ENCODE measurements at regions not wholly inside any gene's neighbourhood (a gene's known extent, or its start where the extent isn't known, plus 50 kb on each side); places are given as distances from the start of the nearest gene placed in this dataset.

- TF ChIP-seq CTCF (conservative IDR thresholded peaks at IDR 0.05 in 1 of 2, IDR thresholded peaks at IDR 0.05 in 1 of 2; ENCODE audit: extremely low read depth in 1 of 2, insufficient read depth in 1 of 2, low read depth in 1 of 2, low read length in 2 of 2) = no peak
- no peak for TF ChIP-seq EZH2 (IDR thresholded peaks at IDR 0.05; ENCODE audit: borderline replicate concordance, low read length)
Measured at GRCh38 chr9:95605816-95606488, 89.2 kb upstream of the PTCH1 start.
